ENCODE measurements at regions not wholly inside any gene's neighbourhood (a gene's known extent, or its start where the extent isn't known, plus 50 kb on each side); places are given as distances from the start of the nearest gene placed in this dataset.

DNA sequence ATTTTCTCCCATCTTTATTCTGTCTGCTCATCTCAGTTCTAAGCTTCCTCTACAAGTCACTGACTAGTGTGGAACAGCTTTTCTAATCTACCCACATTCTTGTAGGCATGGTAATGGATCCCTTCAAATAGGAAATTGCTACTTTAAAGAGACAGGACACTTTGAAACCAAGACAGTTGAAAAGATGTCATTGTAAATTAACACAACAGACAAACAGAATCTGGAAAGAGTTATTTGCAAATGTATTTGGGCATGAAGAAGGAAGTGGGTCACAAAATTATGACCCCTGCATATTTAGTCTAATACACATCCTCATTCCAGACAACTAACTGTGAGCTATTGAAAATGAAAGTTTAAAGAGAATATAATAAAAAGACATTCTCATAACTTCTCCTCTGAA lies 298.2 kb upstream of the MARCKS start:
- H3K27me3 Mint-ChIP-seq: no peaks in the 10 kb centered on the region
- H3K36me3 Mint-ChIP-seq (ENCODE audit: low read depth): no peaks in the 10 kb centered on the region
- H3K9me3 Mint-ChIP-seq: no peaks in the 10 kb centered on the region
- no peaks in the 10 kb centered on the region for H3K4me1 Mint-ChIP-seq (ENCODE audit: low read depth)
- no peak overlapping the region for H3K27ac Mint-ChIP-seq
- no peak overlapping the region for H3K4me3 Mint-ChIP-seq

DNA sequence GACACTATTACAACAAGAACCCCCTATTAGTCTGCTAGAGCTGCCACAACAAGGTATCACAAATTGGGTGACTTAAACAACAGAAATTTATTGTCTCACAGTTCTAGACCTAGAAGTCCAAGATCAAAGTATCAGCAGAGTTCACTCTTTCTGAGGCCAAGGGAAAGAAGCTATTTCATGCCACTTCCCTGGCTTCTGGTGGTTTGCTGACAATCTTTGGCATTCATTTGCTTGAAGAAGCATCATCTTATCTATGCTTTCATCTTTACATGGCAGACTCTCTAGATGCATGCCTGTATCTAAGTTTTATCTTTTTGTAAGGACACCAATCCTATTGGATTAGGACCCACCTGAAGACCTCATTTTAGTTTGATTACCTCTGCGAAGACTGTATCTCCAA lies 296.8 kb upstream of the MARCKS start:
- H3K9me3 Mint-ChIP-seq: no peaks in the 10 kb centered on the region
- no peak overlapping the region for H3K4me3 Mint-ChIP-seq
- H3K27ac Mint-ChIP-seq: no peak overlapping the region
- H3K36me3 Mint-ChIP-seq (ENCODE audit: low read depth): no peaks in the 10 kb centered on the region
- no peaks in the 10 kb centered on the region for H3K4me1 Mint-ChIP-seq (ENCODE audit: low read depth)
- H3K27me3 Mint-ChIP-seq: no peaks in the 10 kb centered on the region

DNA sequence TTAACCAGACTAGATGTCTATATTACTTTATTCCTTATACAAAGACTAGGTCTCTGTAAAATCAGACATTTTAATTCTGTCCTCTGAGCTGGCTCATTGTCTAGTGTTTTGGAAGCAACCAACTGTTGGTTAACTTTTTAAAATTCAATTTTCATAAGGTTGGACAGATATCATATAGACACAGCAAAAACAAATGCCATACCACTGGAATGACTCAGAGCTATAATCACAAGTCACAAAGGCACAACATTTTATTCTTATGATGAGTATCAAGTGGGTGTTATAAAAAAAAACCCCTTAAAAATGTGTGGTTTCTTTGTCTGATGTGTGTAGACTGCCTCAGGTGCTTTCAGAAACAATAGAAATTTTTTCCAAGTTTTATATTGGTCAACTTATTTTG lies 296.2 kb upstream of the MARCKS start:
- Mint-ChIP-seq H3K36me3 (ENCODE audit: low read depth) (no peaks in the 10 kb centered on the region), H3K27me3 (no peaks in the 10 kb centered on the region), H3K4me3 (no peak overlapping the region), H3K4me1 (ENCODE audit: low read depth) (no peaks in the 10 kb centered on the region), H3K9me3 (no peaks in the 10 kb centered on the region), H3K27ac (no peak overlapping the region)

DNA sequence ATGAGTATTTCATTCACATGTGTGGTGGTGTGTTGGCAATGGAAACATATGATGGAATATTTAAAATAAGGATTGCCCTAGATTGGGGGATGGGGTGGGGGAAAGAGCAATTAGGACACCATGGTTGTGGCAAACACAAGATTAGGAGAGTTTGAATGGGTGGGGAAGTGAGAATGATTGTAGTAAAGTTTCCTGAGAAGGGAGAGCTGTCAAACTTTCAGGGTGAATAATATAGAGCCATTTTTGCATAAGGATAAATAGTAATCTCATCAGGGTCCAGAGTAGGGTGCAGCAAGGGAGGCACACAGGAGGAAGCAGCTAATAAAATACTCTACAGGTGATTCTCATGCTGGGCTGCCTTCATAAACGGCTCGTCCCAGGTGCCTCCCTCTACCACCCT lies 294.9 kb upstream of the MARCKS start:
- H3K36me3 Mint-ChIP-seq (ENCODE audit: low read depth): no peaks in the 10 kb centered on the region
- H3K27ac Mint-ChIP-seq: no peak overlapping the region
- H3K4me1 Mint-ChIP-seq (ENCODE audit: low read depth): no peaks in the 10 kb centered on the region
- no peaks in the 10 kb centered on the region for H3K9me3 Mint-ChIP-seq
- no peak overlapping the region for H3K4me3 Mint-ChIP-seq
- H3K27me3 Mint-ChIP-seq: no peaks in the 10 kb centered on the region

DNA sequence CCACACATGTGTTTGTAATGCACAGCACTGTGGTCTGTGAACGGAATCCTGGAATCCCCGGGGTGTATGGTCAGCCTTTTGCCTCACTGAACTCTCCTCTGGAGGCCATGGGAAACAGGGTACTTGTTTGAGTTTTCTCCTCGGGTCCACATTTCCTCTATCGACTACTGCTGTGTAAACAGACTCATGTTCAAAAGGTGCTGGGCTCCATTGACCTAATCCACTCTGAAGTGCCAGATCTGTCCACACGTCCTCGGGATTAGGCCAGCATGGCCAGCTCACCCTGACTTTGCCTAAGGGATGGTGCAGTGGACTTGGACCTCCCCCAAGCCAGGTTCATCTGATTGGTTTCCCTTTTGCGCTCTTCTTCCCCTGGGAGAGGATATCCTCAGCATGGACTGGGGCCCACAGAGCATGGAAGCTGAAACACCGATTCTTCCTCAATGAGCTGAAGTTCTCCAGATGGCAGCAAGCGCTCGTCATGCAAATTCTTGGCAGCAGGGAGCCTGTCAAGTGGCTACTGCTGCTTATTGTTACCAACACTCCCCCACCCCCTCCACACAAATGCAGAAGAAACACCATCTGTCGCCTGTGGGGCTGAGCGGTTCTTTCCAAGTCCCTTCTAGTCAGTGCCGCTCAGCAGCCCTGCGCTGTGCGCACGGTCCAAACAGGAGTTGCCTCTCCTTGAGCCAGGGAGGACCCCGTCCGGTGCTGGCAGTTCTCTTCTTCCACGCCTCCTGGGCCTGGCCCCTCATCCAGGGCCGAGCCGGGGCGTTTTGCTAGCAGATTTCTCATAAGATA lies 292.6 kb upstream of the MARCKS start:
- no peaks in the 10 kb centered on the region for H3K36me3 Mint-ChIP-seq (ENCODE audit: low read depth)
- no peaks in the 10 kb centered on the region for H3K4me1 Mint-ChIP-seq (ENCODE audit: low read depth)
- H3K27me3 Mint-ChIP-seq: no peaks in the 10 kb centered on the region
- H3K9me3 Mint-ChIP-seq: no peaks in the 10 kb centered on the region
- H3K4me3 Mint-ChIP-seq: no peak overlapping the region
- H3K27ac Mint-ChIP-seq: no peak overlapping the region

DNA sequence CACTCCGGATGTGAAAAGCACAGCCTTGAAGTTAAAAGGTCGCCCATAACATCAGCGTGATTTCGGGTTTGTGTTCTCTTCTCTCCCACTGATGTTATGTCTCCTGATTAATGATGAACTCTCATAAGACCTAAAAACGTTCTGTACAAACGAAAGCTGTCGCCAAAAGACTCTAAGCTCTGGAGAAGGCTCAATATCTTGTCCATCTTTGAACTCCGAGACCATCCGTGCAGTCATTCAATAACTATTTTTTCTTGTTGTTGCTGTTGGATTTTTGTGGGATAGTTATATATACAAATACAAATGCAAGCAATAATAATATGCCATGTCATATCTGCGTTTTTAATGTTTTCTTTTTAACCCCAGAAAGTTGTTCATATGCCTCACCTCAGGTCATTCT lies 291.8 kb upstream of the MARCKS start:
- no peak overlapping the region for H3K4me3 Mint-ChIP-seq
- H3K4me1 Mint-ChIP-seq (ENCODE audit: low read depth): no peaks in the 10 kb centered on the region
- no peaks in the 10 kb centered on the region for H3K36me3 Mint-ChIP-seq (ENCODE audit: low read depth)
- no peaks in the 10 kb centered on the region for H3K9me3 Mint-ChIP-seq
- no peaks in the 10 kb centered on the region for H3K27me3 Mint-ChIP-seq
- no peak overlapping the region for H3K27ac Mint-ChIP-seq

DNA sequence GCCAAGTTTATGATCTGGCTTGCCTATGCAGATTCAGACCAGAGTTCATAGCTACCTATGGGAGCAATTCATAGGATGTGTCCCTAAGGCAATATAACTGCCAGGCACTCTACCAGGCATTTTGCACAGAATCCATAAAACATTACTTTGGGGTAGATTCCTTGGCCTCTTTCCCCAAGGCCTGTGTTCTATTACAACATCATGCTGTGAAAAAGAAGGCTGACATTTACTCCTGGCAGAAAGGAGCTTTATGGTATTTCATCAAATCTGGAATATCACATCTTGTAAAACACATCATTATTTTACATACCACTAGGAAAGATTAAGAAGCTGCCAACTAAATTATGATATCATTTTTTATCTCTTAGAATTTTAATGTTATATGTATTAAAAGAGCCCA lies 287.0 kb upstream of the MARCKS start:
- H3K36me3 Mint-ChIP-seq (ENCODE audit: low read depth): no peaks in the 10 kb centered on the region
- H3K27ac Mint-ChIP-seq: no peak overlapping the region
- H3K4me3 Mint-ChIP-seq: no peak overlapping the region
- H3K27me3 Mint-ChIP-seq: no peaks in the 10 kb centered on the region
- peaks cover 4% of the 10 kb centered on the region for H3K9me3 Mint-ChIP-seq
- H3K4me1 Mint-ChIP-seq (ENCODE audit: low read depth): no peaks in the 10 kb centered on the region

DNA sequence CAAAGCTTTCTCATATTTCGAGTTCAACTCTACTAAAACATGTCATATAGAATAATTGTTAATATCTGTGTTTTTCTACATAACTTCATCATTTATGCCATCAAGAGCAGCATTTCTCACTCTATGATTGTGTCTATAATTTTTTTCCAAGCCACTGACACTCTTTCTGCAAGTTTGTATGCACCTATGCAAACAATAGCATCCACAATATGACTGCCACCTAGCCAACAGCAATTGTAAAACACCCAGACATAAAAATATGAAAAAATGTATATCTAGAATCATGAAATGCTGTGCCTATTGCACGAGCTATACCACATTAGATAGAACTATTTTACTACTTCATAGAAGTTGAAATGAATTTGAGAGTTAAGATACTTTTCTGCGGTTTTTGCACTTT lies 286.5 kb upstream of the MARCKS start:
- Mint-ChIP-seq H3K27ac (no peak overlapping the region), H3K4me1 (ENCODE audit: low read depth) (no peaks in the 10 kb centered on the region), H3K4me3 (no peak overlapping the region), H3K36me3 (ENCODE audit: low read depth) (no peaks in the 10 kb centered on the region), H3K9me3 (peaks cover 4% of the 10 kb centered on the region), H3K27me3 (no peaks in the 10 kb centered on the region)

DNA sequence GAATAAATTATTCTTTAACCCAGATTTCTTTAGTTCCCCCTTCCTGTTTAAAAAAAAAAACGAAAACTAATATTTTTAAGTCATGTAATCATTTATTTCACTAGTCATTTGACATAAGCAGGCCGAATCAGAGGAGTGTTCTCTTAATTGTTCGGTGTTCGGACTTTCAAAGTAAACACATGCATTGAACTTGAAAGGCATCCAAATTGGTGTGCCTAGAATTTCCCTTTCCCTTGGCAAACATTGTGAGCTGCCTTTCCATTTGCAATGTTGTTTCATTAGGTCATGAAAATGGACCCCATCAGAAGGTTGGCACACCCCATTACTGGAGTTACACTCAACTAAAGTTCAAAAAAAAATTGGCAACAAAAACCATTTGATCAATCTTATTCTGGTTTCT lies 283.0 kb upstream of the MARCKS start:
- no peak overlapping the region for H3K4me3 Mint-ChIP-seq
- H3K36me3 Mint-ChIP-seq (ENCODE audit: low read depth): no peaks in the 10 kb centered on the region
- H3K9me3 Mint-ChIP-seq: peaks cover 13% of the 10 kb centered on the region
- no peaks in the 10 kb centered on the region for H3K4me1 Mint-ChIP-seq (ENCODE audit: low read depth)
- H3K27me3 Mint-ChIP-seq: peaks cover 11% of the 10 kb centered on the region
- H3K27ac Mint-ChIP-seq: no peak overlapping the region

DNA sequence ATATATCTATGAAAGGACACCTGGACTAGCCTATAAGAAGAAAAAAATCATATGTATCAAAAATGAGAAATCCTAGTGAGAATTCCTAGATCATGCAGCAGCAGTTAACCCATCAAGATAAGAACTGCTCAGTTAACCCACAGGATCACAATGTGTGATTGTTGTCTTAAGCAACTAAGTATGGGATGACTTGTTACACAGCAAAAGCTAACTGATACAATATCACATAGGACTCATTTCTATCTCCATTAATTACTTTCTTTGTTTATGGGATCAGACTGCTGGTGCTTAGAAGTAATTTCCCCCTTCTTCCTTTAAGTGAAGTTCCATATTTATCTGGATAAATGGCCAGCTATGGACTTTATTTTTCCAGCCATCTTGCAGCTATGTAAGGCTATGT lies 280.8 kb upstream of the MARCKS start:
- Mint-ChIP-seq H3K27me3 (peaks cover 11% of the 10 kb centered on the region), H3K27ac (no peak overlapping the region), H3K9me3 (peaks cover 13% of the 10 kb centered on the region), H3K4me1 (ENCODE audit: low read depth) (no peaks in the 10 kb centered on the region), H3K36me3 (ENCODE audit: low read depth) (no peaks in the 10 kb centered on the region), H3K4me3 (no peak overlapping the region)

DNA sequence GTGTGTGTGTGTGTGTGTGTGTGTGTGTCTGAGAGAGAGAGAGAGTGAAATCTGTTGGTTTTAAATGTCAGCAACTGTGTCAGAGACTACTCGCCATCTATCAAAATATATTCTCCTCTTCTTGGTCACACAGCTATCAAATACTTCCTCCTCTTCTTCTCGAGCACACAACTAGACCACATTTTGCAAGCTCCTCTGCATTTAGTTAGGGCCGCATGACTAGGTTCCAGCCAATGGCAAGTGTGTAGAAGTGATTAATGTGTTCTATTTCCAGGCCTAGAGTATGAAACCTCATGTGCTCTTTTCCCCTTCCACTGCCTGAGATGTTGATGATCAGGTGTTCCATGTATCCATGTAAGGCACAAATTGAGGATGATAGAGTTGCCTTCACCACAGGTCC lies 278.5 kb upstream of the MARCKS start:
- H3K27ac Mint-ChIP-seq: no peak overlapping the region
- no peak overlapping the region for H3K4me3 Mint-ChIP-seq
- peaks cover 9% of the 10 kb centered on the region for H3K9me3 Mint-ChIP-seq
- H3K27me3 Mint-ChIP-seq: peaks cover 11% of the 10 kb centered on the region
- H3K4me1 Mint-ChIP-seq (ENCODE audit: low read depth): no peaks in the 10 kb centered on the region
- no peaks in the 10 kb centered on the region for H3K36me3 Mint-ChIP-seq (ENCODE audit: low read depth)

DNA sequence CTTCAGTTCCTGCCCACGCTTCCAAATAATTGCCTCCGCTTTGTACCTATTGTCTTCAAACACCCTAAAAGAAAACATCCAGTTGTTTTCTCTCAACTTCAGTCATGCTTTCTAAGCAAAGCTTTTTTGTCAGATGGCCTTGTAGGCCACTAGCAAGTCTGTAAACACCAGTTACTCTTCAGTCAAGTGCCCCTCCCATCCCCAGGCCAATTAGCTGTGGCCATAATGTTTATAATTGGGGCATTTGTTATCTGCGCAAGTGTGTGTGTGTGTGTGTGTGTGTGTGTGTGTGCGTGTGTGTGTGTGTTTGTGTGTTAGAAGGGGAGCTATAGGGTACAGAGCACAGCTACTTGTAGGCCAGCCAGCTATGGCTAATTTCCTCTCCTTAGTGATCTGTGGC lies 272.4 kb upstream of the MARCKS start:
- Mint-ChIP-seq H3K27me3 (no peaks in the 10 kb centered on the region), H3K9me3 (no peaks in the 10 kb centered on the region), H3K4me1 (ENCODE audit: low read depth) (no peaks in the 10 kb centered on the region), H3K27ac (no peak overlapping the region), H3K36me3 (ENCODE audit: low read depth) (no peaks in the 10 kb centered on the region), H3K4me3 (no peak overlapping the region)

DNA sequence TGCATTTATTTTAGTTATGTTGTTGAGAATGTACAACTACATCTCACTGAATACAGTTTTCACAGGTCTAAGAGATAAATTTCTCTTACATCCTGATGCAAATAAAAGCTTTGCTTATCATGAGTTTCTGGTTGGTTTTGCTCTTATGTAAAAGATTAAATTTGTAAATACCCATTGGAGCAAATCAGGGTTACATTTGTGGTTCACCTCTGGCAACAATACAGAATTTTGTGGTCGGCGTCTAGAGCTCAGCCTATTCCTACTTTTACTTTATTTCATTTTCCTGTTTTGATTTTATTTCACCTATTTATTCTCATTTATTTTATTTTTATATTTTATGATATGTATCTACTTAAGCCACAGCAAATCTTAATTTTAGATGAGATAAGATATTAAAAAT lies 271.9 kb upstream of the MARCKS start:
- Mint-ChIP-seq H3K9me3 (no peaks in the 10 kb centered on the region), H3K27me3 (no peaks in the 10 kb centered on the region), H3K27ac (no peak overlapping the region), H3K36me3 (ENCODE audit: low read depth) (no peaks in the 10 kb centered on the region), H3K4me1 (ENCODE audit: low read depth) (no peaks in the 10 kb centered on the region), H3K4me3 (no peak overlapping the region)

DNA sequence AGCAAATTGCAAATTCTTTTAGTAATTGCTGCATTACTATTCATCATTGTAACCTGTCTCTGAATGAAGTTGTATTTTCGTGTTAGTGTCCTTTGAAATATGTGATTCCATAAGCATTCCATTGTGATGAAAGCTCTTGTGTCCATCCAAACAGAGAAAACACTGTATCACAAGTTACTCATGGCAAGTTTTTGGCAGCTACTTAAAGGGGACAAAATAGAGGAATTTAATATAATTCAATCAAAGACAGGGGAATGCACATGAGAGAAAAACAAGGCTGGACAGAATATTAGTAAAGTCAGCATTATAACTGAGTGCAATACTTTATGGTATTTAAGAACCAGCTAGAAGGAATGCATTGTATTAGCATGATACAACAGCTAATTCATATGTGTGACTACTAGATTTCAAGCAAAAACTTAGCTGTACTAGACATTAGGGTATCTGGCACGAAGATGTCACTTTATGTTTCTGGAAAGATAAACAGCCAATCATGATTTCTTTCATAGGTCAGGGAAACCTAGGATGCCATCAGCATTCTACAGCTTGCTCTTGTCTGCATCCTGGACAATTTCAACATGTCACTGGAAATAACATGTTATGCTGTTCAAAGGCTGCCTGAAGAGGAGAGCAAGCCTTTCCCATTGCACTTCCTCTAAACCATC lies 270.6 kb upstream of the MARCKS start:
- H3K4me1 Mint-ChIP-seq (ENCODE audit: low read depth): no peaks in the 10 kb centered on the region
- no peak overlapping the region for H3K27ac Mint-ChIP-seq
- H3K27me3 Mint-ChIP-seq: no peaks in the 10 kb centered on the region
- no peaks in the 10 kb centered on the region for H3K36me3 Mint-ChIP-seq (ENCODE audit: low read depth)
- H3K9me3 Mint-ChIP-seq: no peaks in the 10 kb centered on the region
- no peak overlapping the region for H3K4me3 Mint-ChIP-seq

DNA sequence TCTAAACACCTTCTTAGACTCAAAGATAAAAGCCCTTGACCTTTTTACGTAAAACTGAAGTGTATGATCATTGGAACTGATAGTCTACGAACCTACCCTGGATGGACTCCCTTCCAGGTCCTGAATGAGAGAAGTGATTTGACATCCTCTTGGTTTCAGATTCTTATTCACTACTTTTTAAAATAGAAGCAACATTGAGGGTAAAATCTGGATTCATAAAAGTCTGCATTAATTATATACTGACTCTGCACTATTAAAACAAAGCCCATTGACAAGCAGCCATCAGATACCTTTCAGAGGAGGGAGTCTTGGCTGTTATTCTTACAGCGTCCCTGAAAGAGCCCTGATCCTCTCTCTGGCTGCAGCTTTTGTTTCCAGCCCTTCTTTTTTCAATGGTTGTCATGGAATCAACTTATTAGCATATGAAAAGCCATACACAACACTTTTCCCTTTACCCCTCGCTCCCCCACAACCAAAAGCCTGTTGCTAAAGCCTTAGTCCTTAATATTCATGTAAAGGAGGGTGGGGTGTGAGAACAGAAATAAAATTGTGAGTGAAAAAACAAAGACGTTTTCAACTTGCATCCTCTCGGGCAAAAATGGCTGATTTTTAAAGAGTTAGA lies 270.0 kb upstream of the MARCKS start:
- Mint-ChIP-seq H3K27ac (no peak overlapping the region), H3K4me3 (no peak overlapping the region), H3K4me1 (ENCODE audit: low read depth) (no peaks in the 10 kb centered on the region), H3K27me3 (no peaks in the 10 kb centered on the region), H3K9me3 (no peaks in the 10 kb centered on the region), H3K36me3 (ENCODE audit: low read depth) (no peaks in the 10 kb centered on the region)
